DMS153 treated with DMSO at 0.1 percent for 48 hours (cell line): ENCODE measurements at regions not wholly inside any gene's neighbourhood (a gene's known extent, or its start where the extent isn't known, plus 50 kb on each side); places are given as distances from the start of the nearest gene placed in this dataset.
"Not testable (repeated sequence)": the region's sequence is repeated elsewhere in the genome, so short reads cannot be mapped to it uniquely, and the experiment has no call there.

Experiments
- DNase-seq: peaks from one replicate; lab custom pipeline; 2025; ENCODE audit not compliant: unreplicated experiment; lab: John Stamatoyannopoulos, UW

GRCh38 chr5:126220725-126221124, 202.5 kb upstream of the GRAMD2B start:
- DNase-seq = no peak

- no peak for DNase-seq
Observed at GRCh38 chr5:126228934-126229333, 194.3 kb upstream of the GRAMD2B start.

- DNase-seq = no peak
Observed at GRCh38 chr5:126233256-126233655, 190.0 kb upstream of the GRAMD2B start.

- DNase-seq = no peak
Observed at GRCh38 chr5:126234563-126235195, 188.5 kb upstream of the GRAMD2B start.

DNA sequence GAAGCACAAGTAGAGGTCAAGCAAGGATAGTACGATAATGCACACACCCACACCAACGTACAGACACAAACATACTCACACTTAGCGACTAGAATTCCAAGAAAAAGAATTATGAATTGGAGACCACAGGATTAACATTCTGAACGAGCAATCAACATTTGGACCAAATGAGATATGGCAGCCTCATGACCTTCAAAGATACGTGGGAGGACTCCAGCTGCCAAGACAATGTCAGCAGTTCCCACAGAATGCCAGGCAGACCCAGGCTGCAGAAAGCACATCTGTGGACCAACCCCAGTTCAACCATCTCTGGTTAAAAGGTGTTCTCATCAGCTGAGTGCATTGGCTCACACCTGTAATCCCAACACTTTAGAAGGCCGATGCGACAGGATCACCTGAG, 187.6 kb upstream of the GRAMD2B start:
- DNase-seq = no peak

DNA sequence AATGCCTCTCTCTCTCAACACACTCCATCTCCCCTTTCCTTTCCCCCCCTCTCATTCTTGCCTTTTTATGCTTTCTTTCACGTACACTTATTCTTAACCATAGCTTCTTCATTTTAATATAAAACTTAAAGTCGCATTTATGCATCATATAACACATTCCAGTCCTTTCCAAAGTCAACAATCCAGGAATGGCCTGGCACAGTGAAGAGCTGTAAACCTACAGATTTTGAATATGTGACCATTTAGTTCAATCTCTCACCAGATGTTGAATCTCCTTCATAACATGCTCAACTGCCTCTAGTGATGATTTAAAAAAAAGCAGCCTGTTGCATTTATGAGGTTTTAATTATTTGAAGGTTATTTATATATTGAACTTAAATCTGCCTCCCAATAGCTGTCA, 186.2 kb upstream of the GRAMD2B start:
- DNase-seq = no peak

- no peak for DNase-seq
Observed at GRCh38 chr5:126248611-126249010, 174.6 kb upstream of the GRAMD2B start.

- DNase-seq = no peak
Observed at GRCh38 chr5:126251024-126251423, 172.2 kb upstream of the GRAMD2B start.

DNA sequence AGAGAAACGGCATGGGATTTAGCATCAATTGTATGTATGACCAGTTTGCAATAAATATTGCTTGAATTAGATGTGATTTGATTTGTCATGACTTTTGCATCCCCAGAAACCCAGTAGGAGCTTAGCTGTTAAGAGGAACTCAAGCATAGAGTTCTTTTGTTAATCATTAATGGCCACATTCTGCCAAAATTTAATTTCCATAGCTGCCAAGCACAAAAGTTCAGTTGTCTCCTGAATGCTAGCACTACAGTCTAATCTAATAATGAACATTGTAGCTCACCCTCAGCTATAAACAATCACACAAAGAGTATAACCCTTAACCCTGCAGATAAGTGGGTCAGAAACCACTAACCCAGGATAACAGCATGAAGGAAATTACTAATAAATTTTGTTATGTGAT, 169.8 kb upstream of the GRAMD2B start:
- DNase-seq = no peak

GRCh38 chr5:126263591-126264184, 159.5 kb upstream of the GRAMD2B start:
- no peak for DNase-seq

GRCh38 chr5:126265917-126266316, 157.3 kb upstream of the GRAMD2B start:
- no peak for DNase-seq

DNA sequence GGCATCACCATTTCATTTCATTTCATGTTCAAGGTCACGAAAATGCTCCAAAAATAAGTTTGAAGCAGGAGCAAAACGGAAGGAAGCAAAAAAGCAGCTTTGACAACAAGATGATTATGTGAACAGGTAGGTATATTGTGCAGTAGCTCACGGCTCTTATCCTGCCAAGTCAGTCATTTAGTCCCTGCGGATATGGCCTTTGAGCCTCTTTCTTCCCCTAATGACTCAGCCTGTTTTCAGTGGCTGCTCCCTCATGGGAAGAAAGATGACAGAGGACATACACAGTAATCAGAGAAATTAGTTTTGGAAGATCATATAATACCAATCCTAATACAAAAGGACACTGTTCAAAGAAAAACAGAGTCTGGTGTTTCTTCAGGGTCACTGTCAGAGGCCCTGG, 155.8 kb upstream of the GRAMD2B start:
- no peak for DNase-seq

DNA sequence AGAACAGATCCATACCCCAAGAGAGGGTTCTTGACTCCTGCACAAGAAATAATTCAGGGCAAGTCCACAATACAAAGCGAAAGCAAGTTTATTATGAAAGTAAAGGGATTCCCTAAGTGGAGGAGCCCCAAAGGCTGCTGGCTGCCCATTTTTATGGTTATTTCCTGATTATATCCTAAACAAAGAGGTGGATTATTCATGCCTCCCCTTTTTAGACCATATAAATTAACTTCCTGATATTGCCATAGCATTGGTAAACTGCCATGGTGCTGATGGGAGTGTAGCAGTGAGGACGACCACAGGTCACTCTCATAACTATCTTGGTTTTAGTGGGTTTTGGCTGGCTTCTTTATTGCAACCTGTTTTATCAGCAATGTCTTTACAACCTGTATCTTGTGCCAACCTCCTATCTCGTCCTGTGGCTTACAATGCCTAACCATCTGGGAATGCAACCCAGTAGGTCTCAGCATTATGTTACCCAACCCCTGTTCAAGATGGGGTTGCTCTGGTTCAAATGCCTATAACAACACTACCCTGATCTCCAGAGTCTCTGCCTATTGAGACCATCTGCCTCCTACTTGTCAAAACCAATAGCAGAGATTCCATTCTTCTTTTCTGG, 154.4 kb upstream of the GRAMD2B start:
- no peak for DNase-seq

DNA sequence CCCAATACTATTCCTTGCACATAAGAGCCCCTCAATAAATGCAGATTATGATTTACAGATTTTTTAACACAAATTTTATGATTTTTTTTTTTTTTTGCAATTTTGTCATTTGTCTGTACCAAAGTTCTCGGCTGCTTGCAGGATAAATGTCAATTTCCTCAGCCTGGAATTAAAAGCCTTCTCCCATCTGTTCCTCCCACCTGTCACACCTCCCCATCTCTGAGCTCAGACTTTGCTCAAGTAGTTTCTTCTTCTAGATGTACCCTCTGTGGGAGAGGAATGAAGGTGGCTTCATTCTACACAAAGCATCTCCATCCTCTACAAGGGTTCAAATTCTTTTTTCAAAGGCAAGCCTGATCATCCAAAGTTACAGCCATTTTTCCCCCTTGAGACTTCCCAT, 153.7 kb upstream of the GRAMD2B start:
- no peak for DNase-seq

- no peak for DNase-seq
Observed at GRCh38 chr5:126271141-126271540, 152.1 kb upstream of the GRAMD2B start.

DNA sequence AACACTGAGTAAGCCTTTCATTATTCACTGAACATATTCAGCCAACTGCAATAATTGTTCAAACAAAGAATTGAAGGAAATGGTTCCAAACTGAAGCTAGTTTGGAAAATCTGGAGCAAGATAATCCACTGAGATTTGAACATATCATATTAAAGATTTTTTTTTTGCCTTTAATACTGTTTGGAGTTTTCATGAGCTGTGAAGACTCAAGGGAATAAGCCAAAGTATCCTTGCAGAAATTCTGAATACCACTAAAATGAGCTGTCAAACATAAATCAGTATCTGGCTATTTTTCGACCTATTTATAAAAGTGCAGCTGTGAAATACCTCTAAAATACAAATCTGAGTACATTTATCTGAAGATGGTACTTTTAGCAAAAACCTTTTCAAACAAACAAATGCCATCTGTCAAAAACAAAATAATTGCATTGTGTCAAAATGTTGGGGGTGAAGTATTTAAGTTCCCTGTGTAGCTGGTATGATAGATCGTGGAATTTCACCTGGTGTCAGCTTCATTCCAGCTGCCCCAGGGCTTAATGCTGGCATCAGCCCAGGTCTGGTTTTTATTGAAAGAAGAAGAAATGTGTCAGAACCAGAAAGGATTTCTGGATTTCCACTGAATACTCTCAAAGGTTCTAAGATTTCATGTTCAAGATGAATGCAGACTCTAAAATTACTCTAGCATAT, 149.0 kb upstream of the GRAMD2B start:
- DNase-seq = no peak

DNA sequence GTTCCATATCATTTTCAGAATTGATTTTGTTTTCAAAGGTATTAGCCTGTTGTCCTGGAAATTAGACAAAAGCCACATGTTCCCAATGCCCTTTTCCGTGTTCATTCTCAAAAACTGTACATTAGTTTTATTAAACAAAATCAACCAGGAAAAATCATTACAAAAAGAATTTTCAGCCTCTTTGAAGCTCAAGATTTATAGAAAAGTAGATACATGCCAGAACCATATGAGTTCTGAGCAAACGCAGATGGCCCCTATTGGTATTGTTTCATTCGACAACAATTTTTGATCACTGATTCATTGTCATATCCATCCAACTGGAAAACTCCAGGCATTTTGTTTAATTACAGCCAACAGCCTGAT, 148.5 kb upstream of the GRAMD2B start:
- DNase-seq = no peak

DNA sequence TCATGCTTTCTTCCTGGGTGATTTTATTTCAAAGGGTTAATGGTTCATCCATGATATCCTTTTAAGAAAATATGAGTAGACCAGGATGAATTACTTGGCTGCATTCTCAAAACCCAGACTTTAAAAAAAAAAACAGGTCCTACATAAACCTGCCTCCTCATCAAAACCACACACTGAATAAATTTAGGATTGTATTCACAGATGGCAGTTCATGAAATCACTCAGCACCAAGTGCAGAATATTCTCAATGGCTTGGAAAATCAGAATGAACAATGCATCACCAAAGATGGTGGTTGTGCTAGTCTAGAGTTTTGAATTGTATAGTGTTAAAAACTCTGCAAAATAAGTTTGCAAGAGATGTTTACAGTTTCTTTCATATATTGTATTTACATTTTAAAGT, 145.4 kb upstream of the GRAMD2B start:
- no peak for DNase-seq

DNA sequence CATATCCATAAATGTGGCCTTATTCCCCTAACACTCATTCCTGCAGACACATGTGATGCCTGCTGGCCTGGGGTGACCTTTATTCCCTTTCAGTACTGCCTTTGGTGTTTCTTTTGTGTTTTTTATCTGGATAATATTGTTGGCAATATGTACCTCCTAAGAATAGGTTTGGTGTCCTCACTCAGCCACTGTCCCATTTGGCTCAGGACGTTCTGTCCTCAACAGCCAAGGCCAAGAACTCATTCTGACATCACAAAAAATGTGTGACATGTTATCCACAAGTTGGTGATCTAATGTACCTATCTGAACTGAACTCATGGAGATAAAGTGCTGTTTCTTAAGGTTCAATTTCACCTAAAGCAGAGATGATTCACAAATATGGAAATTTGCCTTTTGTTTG, 142.9 kb upstream of the GRAMD2B start:
- no peak for DNase-seq

DNA sequence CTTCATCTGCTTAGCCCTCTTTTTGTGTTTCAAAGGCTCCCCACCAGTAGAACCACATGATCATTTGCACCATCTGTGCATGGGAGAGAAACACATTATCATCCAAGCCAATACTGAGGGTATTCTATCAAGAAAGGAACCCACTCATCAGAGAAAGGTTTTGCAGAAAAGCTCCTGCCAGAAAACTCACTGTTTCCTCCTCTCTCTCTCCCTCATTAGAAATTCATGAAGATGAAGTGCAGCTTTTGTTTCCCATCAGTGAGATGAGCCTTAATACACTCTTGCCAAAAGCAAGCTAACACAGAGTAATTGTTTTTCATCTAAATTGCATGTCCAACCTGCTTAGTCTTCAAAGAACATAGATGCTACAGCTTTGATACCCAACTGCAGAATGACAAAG, 142.4 kb upstream of the GRAMD2B start:
- DNase-seq = no peak

DNA sequence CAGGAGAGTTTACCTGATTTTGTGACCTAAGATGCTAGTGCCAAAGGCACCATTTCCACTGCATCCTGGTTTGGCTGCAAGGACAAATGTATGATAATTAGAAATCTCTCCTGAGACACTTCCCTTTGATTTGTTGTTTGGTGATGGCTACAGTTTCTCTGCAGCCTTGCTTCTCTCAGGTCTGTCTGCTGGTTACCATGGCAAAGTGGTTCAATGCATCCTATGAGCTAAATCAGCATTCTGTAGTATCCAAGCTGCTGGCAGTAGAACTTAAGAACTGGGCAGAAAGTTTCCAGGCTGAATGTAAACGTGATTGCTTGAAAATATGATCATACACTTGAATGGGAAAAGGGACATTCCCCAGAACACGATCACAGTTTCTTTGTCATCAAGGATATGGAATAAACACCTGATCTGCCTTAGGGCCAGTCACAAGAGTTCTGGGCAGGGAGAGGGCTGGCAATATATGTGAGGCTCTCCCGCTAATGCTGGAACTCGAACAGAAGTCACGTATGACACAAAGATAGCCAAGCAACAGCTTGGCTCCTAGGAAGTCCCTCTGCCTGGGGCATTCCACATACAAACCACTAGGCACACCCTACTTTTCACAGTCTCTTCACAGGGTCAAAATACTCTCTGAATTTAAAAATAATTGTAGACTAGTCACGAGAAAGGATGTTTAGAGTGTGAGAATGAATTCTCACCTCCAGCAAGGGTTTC, 138.1 kb upstream of the GRAMD2B start:
- DNase-seq = no peak

- not testable (repeated sequence) for DNase-seq
Observed at GRCh38 chr5:126296121-126296520, 127.1 kb upstream of the GRAMD2B start.
